ENCODE measurements at regions not wholly inside any gene's neighbourhood (a gene's known extent, or its start where the extent isn't known, plus 50 kb on each side); places are given as distances from the start of the nearest gene placed in this dataset.

GRCh38 chr11:15497366-15497765 is 382.6 kb downstream of the INSC start:
- Histone ChIP-seq H2BK120ac (ENCODE audit: low read depth, low read length, poor library complexity, severe bottlenecking) (no peak overlapping the region), H3K23ac (ENCODE audit: insufficient read length, low read depth, low read length) (no peak overlapping the region), H3K27me3 (ENCODE audit: insufficient read depth, low read length) (no peaks in the 10 kb centered on the region), H3K79me2 (ENCODE audit: insufficient read depth, low read length) (no peaks in the 10 kb centered on the region), H3T11ph (ENCODE audit: low read length) (no peak overlapping the region), H4K91ac (ENCODE audit: insufficient read length, low read depth, low read length) (no peak overlapping the region), H2AFZ (ENCODE audit: low read length) (no peak overlapping the region), H3K79me1 (ENCODE audit: insufficient read depth, low read depth, low read length, poor library complexity, severe bottlenecking) (no peaks in the 10 kb centered on the region), H2AK5ac (ENCODE audit: insufficient read length, low read length) (no peak overlapping the region), H2BK12ac (ENCODE audit: insufficient read length, low read depth, low read length) (no peak overlapping the region), H3K27ac (ENCODE audit: insufficient read length, low read depth, low read length) (no peak overlapping the region), H3K56ac (ENCODE audit: insufficient read length, low read depth, low read length) (no peak overlapping the region), H3K18ac (ENCODE audit: insufficient read length, low read depth, low read length) (no peak overlapping the region), H4K8ac (replicated peaks; ENCODE audit: insufficient read length, low read depth, low read length) (no peak overlapping the region), H4K20me1 (ENCODE audit: control insufficient read depth, insufficient read depth, insufficient read length) (no peaks in the 10 kb centered on the region), H3K23me2 (ENCODE audit: insufficient read length, low read depth, low read length, poor library complexity, severe bottlenecking) (no peaks in the 10 kb centered on the region), H2BK5ac (ENCODE audit: insufficient read length, low read length) (no peak overlapping the region), H3K4me1 (ENCODE audit: insufficient read depth, low read length) (no peaks in the 10 kb centered on the region), H3K9ac (ENCODE audit: extremely low read depth, insufficient read length, low read length) (no peak overlapping the region), H4K5ac (ENCODE audit: insufficient read length, low read depth, low read length) (no peak overlapping the region), H3K9me3 (ENCODE audit: control insufficient read depth, low read depth, low read length) (no peaks in the 10 kb centered on the region), H3K14ac (ENCODE audit: insufficient read depth, low read length) (no peak overlapping the region), H3K4me2 (ENCODE audit: insufficient read depth, insufficient read length, low read length) (no peak overlapping the region), H2BK15ac (ENCODE audit: low read depth, low read length) (no peak overlapping the region), H2BK20ac (ENCODE audit: low read depth, low read length, poor library complexity, severe bottlenecking) (no peak overlapping the region), H3K4ac (ENCODE audit: low read depth, low read length) (no peak overlapping the region)
- Mint-ChIP-seq H3K27me3 (ENCODE audit: low read depth) (no peaks in the 10 kb centered on the region), H3K4me3 (no peak overlapping the region), H3K27ac (no peak overlapping the region), H3K4me1 (peaks cover 19 to 29% of the 10 kb centered on the region in 2 experiments), H3K9me3 (peaks cover 0 to 2% of the 10 kb centered on the region in 2 experiments; a peak in 3 of 5 replicates), H3K36me3 (ENCODE audit: insufficient read depth in 1 of 3, low read depth in 3 of 3) (no peaks in the 10 kb centered on the region)
- no peak for DNase-seq
- no CpG with 5 or more reads among the region's 5 CpGs for WGBS (ENCODE audit: extremely low coverage, insufficient read length, low lambda C conversion rate)
- no peak for TF ChIP-seq CTCF (conservative IDR thresholded peaks at IDR 0.05)

Data from H9 (cell line).